OCI-LY3 (cell line): ENCODE measurements at regions not wholly inside any gene's neighbourhood (a gene's known extent, or its start where the extent isn't known, plus 50 kb on each side); places are given as distances from the start of the nearest gene placed in this dataset.

Experiments
- H2AFZ ChIP-seq: fragments of 200-600, 300-600 bp; shearing (Covaris generic); 2 replicates; pipeline ENCODE4 v1.6.0; 2014; ENCODE audit warnings: antibody characterized with exemption, low read depth, low read length
- H3K27ac ChIP-seq: fragments of 200-600, 300-600 bp; sonication (generic); 2 replicates; pipeline ENCODE4 v1.5.1; 2014; ENCODE audit warnings: mild to moderate bottlenecking, low read length, moderate library complexity, mixed read lengths
- H3K27me3 ChIP-seq: fragments of 200-600, 300-600 bp; sonication (generic); 2 replicates; pipeline ENCODE4 v1.6.1; 2014; ENCODE audit warnings: low read depth, low read length, mixed read lengths
- H3K36me3 ChIP-seq: fragments of 200-600, 300-600 bp; sonication (generic); replicated peaks from 2 replicates; pipeline ENCODE3; 2014; ENCODE audit warnings: low read depth, low read length, mixed read lengths
- H3K4me1 ChIP-seq: fragments of 300-600, 200-600 bp; sonication (generic); 2 replicates; pipeline ENCODE4 v1.6.1; 2014; ENCODE audit warnings: low read length, mixed read lengths
- H3K4me2 ChIP-seq: fragments of 200-600, 300-600 bp; sonication (generic); 2 replicates; pipeline ENCODE4 v1.6.1; 2014; ENCODE audit warnings: low read length, mixed read lengths
- H3K4me3 ChIP-seq: fragments of 300-600, 200-600 bp; sonication (generic); 2 replicates; pipeline ENCODE4 v1.5.1; 2014; ENCODE audit warnings: antibody characterized with exemption, mild to moderate bottlenecking, low read length, moderate library complexity
- H3K79me2 ChIP-seq: fragments of 300-600, 200-600 bp; shearing (Covaris generic); 2 replicates; pipeline ENCODE4 v1.6.1; 2014; ENCODE audit warnings: mild to moderate bottlenecking, low read length, mixed read lengths
- H3K9ac ChIP-seq: fragments of 300-600, 200-600 bp; shearing (Covaris generic); 2 replicates; pipeline ENCODE4 v1.6.0; 2014; ENCODE audit warnings: mild to moderate bottlenecking, low read length, moderate library complexity
- H3K9me3 ChIP-seq: fragments of 200-600, 300-600 bp; shearing (Covaris generic); 2 replicates; pipeline ENCODE4 v1.6.1; 2014; ENCODE audit warnings: low read length, mixed read lengths; ENCODE audit not compliant: insufficient read depth
- H4K20me1 ChIP-seq: fragments of 200-600, 300-600 bp; sonication (generic); 2 replicates; pipeline ENCODE4 v1.6.1; 2016; ENCODE audit warnings: low read length, mixed read lengths; ENCODE audit not compliant: insufficient read depth
- CTCF ChIP-seq: fragments of 200-600, 300-600 bp; sonication (generic); IDR thresholded peaks from 2 replicates; pipeline ENCODE4 v1.5.1; 2014; ENCODE audit warnings: antibody characterized with exemption, low read length, low read depth
- EZH2phosphoT487 ChIP-seq: fragments of 200-600 bp; shearing (Covaris generic); IDR thresholded peaks from 2 replicates; pipeline ENCODE4 v1.6.1; 2018; ENCODE audit warnings: antibody characterized with exemption, mixed run types, low read depth

- no peaks in the 10 kb centered on the region for H4K20me1 ChIP-seq
- TF ChIP-seq CTCF, result no peak
- TF ChIP-seq EZH2phosphoT487, result no peak
- H3K4me1 ChIP-seq, result no peaks in the 10 kb centered on the region
- no peak overlapping the region for H2AFZ ChIP-seq
- no peaks in the 10 kb centered on the region; the same call in 1 of the 2 replicates for H3K9me3 ChIP-seq
- H3K79me2 ChIP-seq, result no peaks in the 10 kb centered on the region
- H3K4me3 ChIP-seq, result no peak overlapping the region
- no peak overlapping the region for H3K4me2 ChIP-seq
- no peak overlapping the region for H3K9ac ChIP-seq
- no peaks in the 10 kb centered on the region for H3K36me3 ChIP-seq
- H3K27me3 ChIP-seq, result no peaks in the 10 kb centered on the region
- H3K27ac ChIP-seq, result no peak overlapping the region
These were observed 322.4 kb upstream of the N4BP1 start for GRCh38 chr16:48932216-48932855.

- Histone ChIP-seq H3K27ac (no peak overlapping the region), H3K27me3 (no peaks in the 10 kb centered on the region), H3K4me2 (no peak overlapping the region), H4K20me1 (no peaks in the 10 kb centered on the region), H2AFZ (no peak overlapping the region), H3K79me2 (no peaks in the 10 kb centered on the region), H3K4me1 (no peaks in the 10 kb centered on the region), H3K9me3 (no peaks in the 10 kb centered on the region; the same call in 1 of the 2 replicates), H3K4me3 (no peak overlapping the region), H3K9ac (no peak overlapping the region), H3K36me3 (no peaks in the 10 kb centered on the region)
- TF ChIP-seq EZH2phosphoT487 (no peak), CTCF (no peak)
These were observed 321.1 kb upstream of the N4BP1 start for GRCh38 chr16:48930951-48931553.

- H4K20me1 ChIP-seq, result no peaks in the 10 kb centered on the region
- H3K9me3 ChIP-seq, result no peaks in the 10 kb centered on the region
- H3K27me3 ChIP-seq, result no peaks in the 10 kb centered on the region
- TF ChIP-seq EZH2phosphoT487 (no peak), CTCF (no peak)
- no peak overlapping the region for H2AFZ ChIP-seq
- no peak overlapping the region for H3K4me2 ChIP-seq
- H3K27ac ChIP-seq, result no peak overlapping the region
- H3K9ac ChIP-seq, result no peak overlapping the region
- H3K4me3 ChIP-seq, result no peak overlapping the region
- H3K36me3 ChIP-seq, result no peaks in the 10 kb centered on the region
- H3K79me2 ChIP-seq, result no peaks in the 10 kb centered on the region
- H3K4me1 ChIP-seq, result no peaks in the 10 kb centered on the region
These were observed 309.8 kb upstream of the N4BP1 start for GRCh38 chr16:48919791-48920190.

GRCh38 chr16:48918520-48919258, 308.7 kb upstream of the N4BP1 start:
- H3K9me3 ChIP-seq, result no peaks in the 10 kb centered on the region
- H3K4me1 ChIP-seq, result no peaks in the 10 kb centered on the region
- H3K4me3 ChIP-seq, result no peak overlapping the region
- TF ChIP-seq CTCF (no peak), EZH2phosphoT487 (no peak)
- no peaks in the 10 kb centered on the region for H3K27me3 ChIP-seq
- H2AFZ ChIP-seq, result no peak overlapping the region
- H3K27ac ChIP-seq, result no peak overlapping the region
- H3K9ac ChIP-seq, result no peak overlapping the region
- H4K20me1 ChIP-seq, result no peaks in the 10 kb centered on the region
- no peaks in the 10 kb centered on the region for H3K79me2 ChIP-seq
- H3K4me2 ChIP-seq, result no peak overlapping the region
- no peaks in the 10 kb centered on the region for H3K36me3 ChIP-seq
